Kidney (tissue), 13 donors: ENCODE measurements at regions not wholly inside any gene's neighbourhood (a gene's known extent, or its start where the extent isn't known, plus 50 kb on each side); places are given as distances from the start of the nearest gene placed in this dataset.

Source experiments
- DNase-seq, 5 donors: peaks; one replicate each; pipeline ENCODE4 v3.0.0-alpha.2; 2013 to 2020
- FAIRE-seq: peaks from 2 replicates; lab custom pipeline; 2012; peaks lifted over from hg19 to GRCh38; lab: Jason Lieb, UNC
- H3K27ac ChIP-seq, 2 donors: one replicate each; pipeline ENCODE4 v1.7.0; 2013; ENCODE audit warnings: low read depth in 2 of 2, low read length in 2 of 2, inconsistent platforms in 1 of 2
- H3K27me3 ChIP-seq: one replicate; pipeline ENCODE4 v1.7.1; 2013; ENCODE audit warnings: low read length, inconsistent platforms; ENCODE audit not compliant: control insufficient read depth, insufficient read depth
- H3K36me3 ChIP-seq, 3 donors: one replicate each; pipeline versions ENCODE4 v1.7.0 to v1.7.1; 2013; ENCODE audit warnings: low read length in 3 of 3, control low read depth in 1 of 3, inconsistent platforms in 1 of 3; ENCODE audit not compliant: insufficient read depth in 3 of 3, control insufficient read depth in 2 of 3
- H3K4me1 ChIP-seq, 3 donors: one replicate each; pipeline versions ENCODE4 v1.7.0 to v1.7.1; 2013; ENCODE audit warnings: low read length in 3 of 3, inconsistent platforms in 1 of 3, low read depth in 1 of 3; ENCODE audit not compliant: control insufficient read depth in 2 of 3, insufficient read depth in 2 of 3
- H3K4me3 ChIP-seq, 3 donors: one replicate each; pipeline versions ENCODE4 v1.7.0 to v1.8.1; 2013; ENCODE audit warnings: low read length in 3 of 3, control low read depth in 1 of 3, inconsistent platforms in 1 of 3
- H3K9ac ChIP-seq, 3 donors: one replicate each; pipeline versions ENCODE4 v1.7.0 to v1.7.1; 2013; ENCODE audit warnings: low read length in 3 of 3, control low read depth in 1 of 3, inconsistent platforms in 1 of 3
- H3K9me3 ChIP-seq, 3 donors: one replicate each; pipeline versions ENCODE4 v1.7.0 to v1.7.1; 2013; ENCODE audit warnings: low read length in 3 of 3, control low read depth in 1 of 3, inconsistent platforms in 1 of 3; ENCODE audit not compliant: control insufficient read depth in 2 of 3, insufficient read depth in 1 of 3
- intact Hi-C: fragments of 100-400 bp; cut with DNase I; formaldehyde crosslinking; loops from one replicate; pipeline ENCODE4 v1.11.1; 2022
- TF ChIP-seq, protein P1 (sequence below): IDR thresholded peaks from 3 replicates; pipeline ENCODE4 v1.5.1; 2012; ENCODE audit warnings: mild to moderate bottlenecking, moderate library complexity, borderline replicate concordance; ENCODE audit not compliant: insufficient read depth; ENCODE audit errors: extremely low read depth
- donor health status: control.
- donor health status: control.
- donor health status: control.
- donor health status: control.
- donor health status: control.
- donor health status: DM: yes; HTN: yes; CAD: no.
- donor health status: Normal renal cell carcinoma (clear cell type).

DNA sequence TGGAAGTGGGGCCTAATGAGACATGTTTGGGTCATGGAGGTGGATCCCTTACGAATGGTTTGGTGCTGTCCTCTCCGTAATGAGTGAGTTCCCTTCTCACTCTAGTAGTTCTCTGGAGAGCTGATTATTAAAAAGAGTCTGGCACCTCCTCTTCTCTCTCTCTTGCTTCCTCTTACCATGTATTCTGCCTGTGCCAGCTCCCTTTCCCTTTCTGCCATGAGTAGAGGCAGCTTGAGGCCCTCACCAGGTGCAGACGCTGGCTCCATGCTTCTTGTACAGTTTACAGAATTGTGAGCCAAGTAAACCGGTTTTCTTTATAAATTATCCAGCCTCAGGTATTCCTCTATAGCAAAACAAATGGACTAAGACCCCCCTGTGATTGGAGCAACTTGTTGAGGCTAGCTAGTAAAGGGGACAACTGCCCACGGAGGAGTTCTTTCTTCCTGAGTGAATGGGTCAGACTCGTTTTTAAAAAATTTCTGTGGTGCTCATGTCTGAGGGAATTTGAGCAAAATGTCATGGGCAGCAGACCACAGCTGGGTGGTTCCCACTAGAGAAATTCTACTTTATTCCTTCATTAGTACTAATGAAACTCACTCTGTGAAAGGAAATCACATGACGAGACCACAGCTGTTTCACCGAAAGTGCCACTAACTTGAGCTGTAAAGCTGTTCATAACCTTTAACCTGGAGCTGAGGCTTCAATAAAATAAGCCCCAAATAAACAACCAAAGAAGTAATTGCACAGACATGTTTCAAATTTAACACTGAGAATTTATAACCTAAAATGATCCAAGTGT is 210.0 kb downstream of the NFKBIZ start:
- H3K4me3 ChIP-seq = no peak overlapping the region
- FAIRE-seq = no peak
- no peaks in the 10 kb centered on the region for H3K9me3 ChIP-seq
- DNase-seq = no peak
- H3K27ac ChIP-seq = no peak overlapping the region
- no peaks in the 10 kb centered on the region for H3K27me3 ChIP-seq
- intact Hi-C loops = no loop called here
- H3K4me1 ChIP-seq = no peaks in the 10 kb centered on the region
- TF ChIP-seq, protein P1, sequence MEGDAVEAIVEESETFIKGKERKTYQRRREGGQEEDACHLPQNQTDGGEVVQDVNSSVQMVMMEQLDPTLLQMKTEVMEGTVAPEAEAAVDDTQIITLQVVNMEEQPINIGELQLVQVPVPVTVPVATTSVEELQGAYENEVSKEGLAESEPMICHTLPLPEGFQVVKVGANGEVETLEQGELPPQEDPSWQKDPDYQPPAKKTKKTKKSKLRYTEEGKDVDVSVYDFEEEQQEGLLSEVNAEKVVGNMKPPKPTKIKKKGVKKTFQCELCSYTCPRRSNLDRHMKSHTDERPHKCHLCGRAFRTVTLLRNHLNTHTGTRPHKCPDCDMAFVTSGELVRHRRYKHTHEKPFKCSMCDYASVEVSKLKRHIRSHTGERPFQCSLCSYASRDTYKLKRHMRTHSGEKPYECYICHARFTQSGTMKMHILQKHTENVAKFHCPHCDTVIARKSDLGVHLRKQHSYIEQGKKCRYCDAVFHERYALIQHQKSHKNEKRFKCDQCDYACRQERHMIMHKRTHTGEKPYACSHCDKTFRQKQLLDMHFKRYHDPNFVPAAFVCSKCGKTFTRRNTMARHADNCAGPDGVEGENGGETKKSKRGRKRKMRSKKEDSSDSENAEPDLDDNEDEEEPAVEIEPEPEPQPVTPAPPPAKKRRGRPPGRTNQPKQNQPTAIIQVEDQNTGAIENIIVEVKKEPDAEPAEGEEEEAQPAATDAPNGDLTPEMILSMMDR = no peak
- no peaks in the 10 kb centered on the region for H3K36me3 ChIP-seq
- H3K9ac ChIP-seq = no peak overlapping the region

DNA sequence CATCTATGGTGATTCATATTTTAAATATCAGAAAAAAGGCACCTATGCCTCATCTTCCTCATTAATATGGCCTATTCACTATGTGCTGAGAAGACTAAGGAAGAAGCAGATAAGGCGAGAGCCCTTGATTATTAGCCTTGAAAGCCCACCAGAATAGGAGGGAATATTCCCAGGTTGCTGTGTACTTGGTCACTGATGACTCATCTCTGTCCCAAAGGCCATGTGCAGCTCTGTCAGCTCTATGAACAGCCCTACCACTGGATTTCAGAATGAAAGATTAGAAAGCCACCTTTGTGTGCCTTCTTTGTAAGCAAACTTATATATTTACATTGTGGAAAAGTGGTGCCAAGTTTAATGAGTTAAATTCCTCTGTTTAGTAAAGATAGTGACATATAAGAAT is 211.5 kb downstream of the NFKBIZ start:
- H3K4me1 ChIP-seq = no peaks in the 10 kb centered on the region
- no peak for FAIRE-seq
- no peak overlapping the region for H3K27ac ChIP-seq
- no peaks in the 10 kb centered on the region for H3K27me3 ChIP-seq
- no peaks in the 10 kb centered on the region for H3K36me3 ChIP-seq
- TF ChIP-seq, protein P1 = no peak
- no peaks in the 10 kb centered on the region for H3K9me3 ChIP-seq
- H3K9ac ChIP-seq = no peak overlapping the region
- DNase-seq = no peak
- H3K4me3 ChIP-seq = no peak overlapping the region
- intact Hi-C loops = no loop called here

DNA sequence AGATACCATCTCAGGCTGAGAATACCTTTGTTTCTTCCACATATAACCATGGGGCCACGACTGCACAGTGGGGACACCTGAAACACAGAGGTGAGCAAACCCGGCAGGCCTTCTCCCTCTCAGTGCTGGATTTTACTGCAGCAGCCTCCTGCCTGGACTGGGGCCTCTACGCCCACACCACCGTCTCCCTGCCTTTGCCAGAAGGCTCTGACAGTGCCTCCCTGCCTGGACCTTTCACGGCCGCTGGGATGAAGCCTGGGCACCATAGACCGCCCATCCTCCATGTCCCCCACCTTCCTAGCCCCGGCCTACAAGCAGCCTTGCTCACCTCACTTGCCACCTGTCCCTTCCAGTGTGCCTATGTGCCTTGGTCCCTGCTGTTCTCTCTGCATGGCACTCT is 214.3 kb downstream of the NFKBIZ start:
- no peak overlapping the region for H3K9ac ChIP-seq
- no peak overlapping the region for H3K27ac ChIP-seq
- DNase-seq = no peak
- no peak overlapping the region for H3K4me3 ChIP-seq
- H3K9me3 ChIP-seq = no peaks in the 10 kb centered on the region
- TF ChIP-seq, protein P1 = no peak
- no peak for FAIRE-seq
- no peaks in the 10 kb centered on the region for H3K4me1 ChIP-seq
- no peaks in the 10 kb centered on the region for H3K36me3 ChIP-seq
- H3K27me3 ChIP-seq = no peaks in the 10 kb centered on the region
- intact Hi-C loops = no loop called here
